Vagina (tissue), 2 donors: ENCODE measurements at regions not wholly inside any gene's neighbourhood (a gene's known extent, or its start where the extent isn't known, plus 50 kb on each side); places are given as distances from the start of the nearest gene placed in this dataset.

Experiments used
- CTCF ChIP-seq, 3 experiments: fragments of 450-650 bp in 2 of 3; fragments of 200-600 bp in 1 of 3; sonication (generic) in 1 of 3; IDR thresholded peaks; one replicate each; pipeline ENCODE4 v1.5.1; 2017 to 2019; ENCODE audit warnings: antibody characterized with exemption in 3 of 3, mild to moderate bottlenecking in 2 of 3, moderate library complexity in 2 of 3
- POLR2A ChIP-seq, 2 donors: fragments of 450-650 bp; IDR thresholded peaks; one replicate each; pipeline ENCODE4 v1.6.1; 2017; ENCODE audit warnings: antibody characterized with exemption in 2 of 2, mild to moderate bottlenecking in 2 of 2, moderate library complexity in 2 of 2
- POLR2AphosphoS5 ChIP-seq, 2 donors: sonication (generic); formaldehyde crosslinking; IDR thresholded peaks; one replicate each; pipeline ENCODE4 v1.9.0; 2017; ENCODE audit warnings: antibody characterized with exemption in 2 of 2, mild to moderate bottlenecking in 2 of 2, low read depth in 1 of 2; ENCODE audit not compliant: insufficient read depth in 1 of 2

- TF ChIP-seq CTCF (IDR thresholded peaks at IDR 0.05) (no peak), POLR2A (IDR thresholded peaks at IDR 0.05) (no peak), POLR2AphosphoS5 (IDR thresholded peaks at IDR 0.05; ENCODE audit: insufficient read depth in 1 of 2, low read depth in 1 of 2) (no peak)
Observed at GRCh38 chr22:48565901-48566501, 1261.7 kb downstream of the BRD1 start.
